WTC11 (cell line): ENCODE measurements at regions not wholly inside any gene's neighbourhood (a gene's known extent, or its start where the extent isn't known, plus 50 kb on each side); places are given as distances from the start of the nearest gene placed in this dataset.

Source experiments
- ATAC-seq: fragments of 200-7000 bp; cut with Tn5 transposase; 2 replicates; pipeline ENCODE4 v1.10.0; 2021; ENCODE audit warnings: mild to moderate bottlenecking, moderate library complexity
- CTCF ChIA-PET: fragments of 300-600 bp; sonication (Branson Sonifier 250); formaldehyde crosslinking; loops from one replicate; lab custom pipeline; 2021; ENCODE audit warnings: antibody characterized with exemption; lab: Charles Lee
- POLR2A ChIA-PET: fragments of 350-600 bp; sonication (Branson Sonifier 250); formaldehyde crosslinking; loops from one replicate; lab custom pipeline; 2021; ENCODE audit warnings: antibody characterized with exemption; lab: Charles Lee
- DNase-seq: peaks from one replicate; pipeline ENCODE4 v3.0.0; 2021; ENCODE audit warnings: low spot score
- H3K27ac Mint-ChIP-seq: 2 replicates; pipeline ENCODE4 v1.8.0; 2021; ENCODE audit warnings: mixed read lengths
- H3K27me3 Mint-ChIP-seq: 2 replicates; pipeline ENCODE4 v1.8.0; 2021; ENCODE audit warnings: low read depth, mild to moderate bottlenecking, moderate library complexity, mixed read lengths
- H3K36me3 Mint-ChIP-seq: 2 replicates; pipeline ENCODE4 v1.8.0; 2021; ENCODE audit warnings: mixed read lengths
- H3K4me1 Mint-ChIP-seq: 2 replicates; pipeline ENCODE4 v1.8.0; 2022; ENCODE audit warnings: mixed read lengths
- H3K4me3 Mint-ChIP-seq: 2 replicates; pipeline ENCODE4 v1.8.0; 2021; ENCODE audit warnings: mild to moderate bottlenecking, moderate library complexity, mixed read lengths
- H3K9me3 Mint-ChIP-seq: 2 replicates; pipeline ENCODE4 v1.8.0; 2021; ENCODE audit warnings: mixed read lengths
- ATF2 ChIP-seq: sonication (generic); formaldehyde crosslinking; IDR thresholded peaks from 2 replicates; pipeline ENCODE4 v1.8.1; 2022; ENCODE audit warnings: low read depth, missing genetic modification reagents, borderline replicate concordance
- CTCF ChIP-seq: fragments of 200-600 bp; IDR thresholded peaks from 2 replicates; pipeline ENCODE4 v1.8.0; 2022; ENCODE audit warnings: antibody characterized with exemption
- E2F4 ChIP-seq: sonication (generic); formaldehyde crosslinking; IDR thresholded peaks from 2 replicates; pipeline ENCODE4 v1.8.1; 2022; ENCODE audit warnings: low read depth, mild to moderate bottlenecking, moderate library complexity, missing genetic modification reagents, borderline replicate concordance
- HMGXB4 ChIP-seq: sonication (generic); formaldehyde crosslinking; IDR thresholded peaks from 2 replicates; pipeline ENCODE4 v1.8.1; 2023; ENCODE audit warnings: mild to moderate bottlenecking, moderate library complexity, missing genetic modification reagents
- JAZF1 ChIP-seq: fragments of 250-450 bp; sonication (Bioruptor Pico); IDR thresholded peaks from 2 replicates; pipeline ENCODE4 v1.9.0; 2021; ENCODE audit warnings: moderate library complexity, mild to moderate bottlenecking, inconsistent platforms
- KAT7 ChIP-seq: sonication (generic); formaldehyde crosslinking; IDR thresholded peaks from 2 replicates; pipeline ENCODE4 v1.8.1; 2023; ENCODE audit warnings: missing genetic modification reagents, mild to moderate bottlenecking, borderline replicate concordance
- MAX ChIP-seq: sonication (generic); formaldehyde crosslinking; IDR thresholded peaks from 2 replicates; pipeline ENCODE4 v1.8.0; 2022; ENCODE audit warnings: mild to moderate bottlenecking, missing genetic modification reagents
- MYBL2 ChIP-seq: sonication (generic); formaldehyde crosslinking; IDR thresholded peaks from 2 replicates; pipeline ENCODE4 v1.8.1; 2023; ENCODE audit warnings: mild to moderate bottlenecking, moderate library complexity, missing genetic modification reagents
- NR2C2 ChIP-seq: sonication (generic); formaldehyde crosslinking; IDR thresholded peaks from 2 replicates; pipeline ENCODE4 v1.8.0; 2022; ENCODE audit warnings: mild to moderate bottlenecking, missing genetic modification reagents
- RELA ChIP-seq: sonication (generic); formaldehyde crosslinking; IDR thresholded peaks from 2 replicates; pipeline ENCODE4 v1.8.1; 2022; ENCODE audit warnings: missing genetic modification reagents, mild to moderate bottlenecking, borderline replicate concordance
- SMAD4 ChIP-seq: sonication (generic); formaldehyde crosslinking; IDR thresholded peaks from 2 replicates; pipeline ENCODE4 v1.8.0; 2022; ENCODE audit warnings: mild to moderate bottlenecking, missing genetic modification reagents
- SOX15 ChIP-seq: fragments of 250-450 bp; sonication (Bioruptor Pico); IDR thresholded peaks from 2 replicates; pipeline ENCODE4 v1.9.0; 2021; ENCODE audit warnings: mild to moderate bottlenecking
- ZBTB43 ChIP-seq: sonication (generic); formaldehyde crosslinking; IDR thresholded peaks from 2 replicates; pipeline ENCODE4 v1.8.1; 2023; ENCODE audit warnings: mild to moderate bottlenecking, missing genetic modification reagents
- ZNF121 ChIP-seq: sonication (generic); formaldehyde crosslinking; IDR thresholded peaks from 2 replicates; pipeline ENCODE4 v1.8.0; 2023; ENCODE audit warnings: missing genetic modification reagents
- ZNF138 ChIP-seq: sonication (generic); formaldehyde crosslinking; conservative IDR thresholded peaks from 2 replicates; pipeline ENCODE4 v1.8.1; 2022; ENCODE audit warnings: mild to moderate bottlenecking, moderate library complexity, missing genetic modification reagents
- ZNF263 ChIP-seq: sonication (generic); formaldehyde crosslinking; IDR thresholded peaks from 2 replicates; pipeline ENCODE4 v1.8.1; 2022; ENCODE audit warnings: low read depth, mild to moderate bottlenecking, moderate library complexity, missing genetic modification reagents
- ZNF317 ChIP-seq: sonication (generic); formaldehyde crosslinking; IDR thresholded peaks from 2 replicates; pipeline ENCODE4 v1.8.1; 2023; ENCODE audit warnings: low read depth, mild to moderate bottlenecking, moderate library complexity, missing genetic modification reagents, borderline replicate concordance
- ZNF512 ChIP-seq: sonication (generic); formaldehyde crosslinking; IDR thresholded peaks from 2 replicates; pipeline ENCODE4 v1.8.1; 2022; ENCODE audit warnings: missing genetic modification reagents, borderline replicate concordance

GRCh38 chr5:52448111-52448510 lies 339.6 kb upstream of the ITGA1 start:
- Mint-ChIP-seq H3K27me3 (peaks cover 3% of the 10 kb centered on the region), H3K4me3 (no peak overlapping the region), H3K27ac (no peak overlapping the region)
- DNase-seq, result no peak
- TF ChIP-seq MAX (CRISPR knock-in tag), result no peak
- TF ChIP-seq ATF2 (CRISPR knock-in tag), result no peak
- TF ChIP-seq ZNF512 (CRISPR knock-in tag), result no peak
- TF ChIP-seq CTCF, result no peak
- TF ChIP-seq HMGXB4, result no peak
- no peak for TF ChIP-seq ZNF121 (CRISPR knock-in tag)
- no peak for TF ChIP-seq MYBL2 (CRISPR knock-in tag)
- no peak for TF ChIP-seq NR2C2
- no peak for TF ChIP-seq JAZF1 (CRISPR knock-in tag)
- no peak for TF ChIP-seq ZNF317
- no peak for TF ChIP-seq KAT7 (CRISPR knock-in tag)
- TF ChIP-seq ZNF138, result no peak
- no peak for TF ChIP-seq SOX15 (CRISPR knock-in tag)
- TF ChIP-seq ZBTB43, result no peak
- no peak for TF ChIP-seq SMAD4 (CRISPR knock-in tag)
- no peak for TF ChIP-seq ZNF263 (CRISPR knock-in tag)
- no peak for TF ChIP-seq E2F4 (CRISPR knock-in tag)
- no peak for TF ChIP-seq RELA (CRISPR knock-in tag)
- TF ChIP-seq, all 79 proteins: peak for 0
- CTCF ChIA-PET, result interaction anchor here (0.6 kb wide), 1 partner anchor 587 kb away, joined by 4 read pairs; no protein-coding TSS in a partner anchor
- peaks cover 2% of the 10 kb centered on the region for H3K9me3 Mint-ChIP-seq
- POLR2A ChIA-PET, result interaction anchor here (0.7 kb wide), 1 partner anchor 144 kb away, joined by 7 read pairs; no protein-coding TSS in a partner anchor
- ATAC-seq, result no peak
- peaks cover 40% of the 10 kb centered on the region for H3K4me1 Mint-ChIP-seq
- peaks cover 2% of the 10 kb centered on the region; the same call in 1 of the 2 replicates for H3K36me3 Mint-ChIP-seq
